T-helper 1 cell (primary cell): ENCODE measurements at regions not wholly inside any gene's neighbourhood (a gene's known extent, or its start where the extent isn't known, plus 50 kb on each side); places are given as distances from the start of the nearest gene placed in this dataset.
A peak's percentile ranks its signal among the peaks of the same experiment; 100 is the strongest.

ENCODE experiments used
- DNase-seq, 5 donors: peaks; one replicate each; pipeline ENCODE4 v3.0.0-alpha.2; 2012 to 2020

- DNase-seq, result peak in 1 of 5 donors; percentile 4
Measured at GRCh38 chr18:24530630-24531111, 70.2 kb downstream of the HRH4 start.

DNA sequence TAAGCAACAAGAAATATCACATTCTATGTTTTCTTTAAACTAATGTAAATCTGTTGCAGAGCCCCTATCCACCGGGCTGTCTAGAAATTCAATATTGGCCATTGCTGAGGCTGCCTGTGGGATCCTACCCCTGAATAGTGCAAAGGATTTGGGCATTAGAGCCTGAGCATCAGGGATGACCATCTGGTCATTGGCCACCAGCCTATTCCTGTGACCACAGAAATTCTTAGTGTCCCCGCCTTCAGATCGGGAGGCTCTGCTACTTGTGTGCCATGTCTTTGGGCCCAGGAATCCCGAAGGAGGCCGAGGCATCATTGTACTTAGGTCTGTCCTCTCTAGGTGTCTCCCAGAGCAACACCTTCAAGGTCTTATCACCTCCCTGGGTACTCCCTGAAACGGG, 73.8 kb downstream of the HRH4 start:
- no peak for DNase-seq

- no peak for DNase-seq
Measured at GRCh38 chr18:24534737-24535136, 74.3 kb downstream of the HRH4 start.

DNA sequence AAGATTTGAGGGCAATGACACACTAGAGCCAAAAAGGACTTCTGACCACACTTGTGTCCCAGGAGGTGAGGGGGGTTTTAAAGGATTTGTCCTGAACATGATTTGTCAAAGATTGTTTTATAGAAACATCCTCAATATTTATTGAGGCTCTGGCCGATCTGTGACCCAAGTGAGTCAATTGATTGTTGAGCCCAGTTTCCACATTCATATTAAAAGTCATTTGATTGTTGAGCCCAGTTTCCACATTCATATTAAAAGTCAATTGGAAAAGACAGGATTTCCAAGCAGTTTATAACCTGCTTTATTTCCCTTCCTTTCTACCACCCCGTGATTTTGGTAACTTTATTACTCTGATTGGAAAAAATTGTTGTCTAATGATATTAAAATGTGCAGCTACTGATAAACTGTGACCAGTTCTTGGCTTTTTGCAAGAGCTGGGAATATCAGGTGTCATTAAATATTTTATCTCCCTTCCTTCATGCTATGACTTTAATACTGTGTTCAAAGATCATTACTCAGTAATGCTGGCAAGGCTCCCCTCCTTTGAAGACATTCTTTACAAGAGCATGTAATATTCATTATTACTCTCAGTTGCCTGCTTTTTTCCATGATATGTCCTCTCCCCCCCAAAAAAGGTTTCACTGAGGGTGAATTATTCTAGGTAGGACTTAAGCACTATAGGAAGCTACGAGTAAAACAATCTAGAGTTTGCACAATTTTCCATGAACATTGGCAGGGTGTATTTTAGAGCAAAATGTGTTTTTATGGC, 75.3 kb downstream of the HRH4 start:
- no peak for DNase-seq

GRCh38 chr18:24536326-24536725, 75.9 kb downstream of the HRH4 start:
- no peak for DNase-seq

DNA sequence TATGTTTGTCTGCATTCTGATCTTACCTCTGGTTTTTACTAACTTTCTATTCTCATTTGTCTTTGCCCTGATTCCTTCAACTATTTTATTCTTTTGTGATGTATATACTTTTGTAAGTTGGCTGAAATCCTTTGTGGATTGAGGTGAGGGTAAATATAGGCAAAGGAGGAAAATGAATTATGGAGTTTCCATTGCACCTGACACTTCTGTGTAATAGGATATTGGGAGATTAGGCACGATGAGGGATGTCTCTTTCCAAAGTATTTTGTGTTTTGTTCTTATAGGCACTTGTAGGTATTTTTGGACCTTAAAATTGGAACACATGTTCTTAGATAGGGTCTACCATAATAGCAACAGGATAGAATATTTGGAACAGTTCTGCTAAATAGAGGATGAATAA, 76.4 kb downstream of the HRH4 start:
- no peak for DNase-seq

DNA sequence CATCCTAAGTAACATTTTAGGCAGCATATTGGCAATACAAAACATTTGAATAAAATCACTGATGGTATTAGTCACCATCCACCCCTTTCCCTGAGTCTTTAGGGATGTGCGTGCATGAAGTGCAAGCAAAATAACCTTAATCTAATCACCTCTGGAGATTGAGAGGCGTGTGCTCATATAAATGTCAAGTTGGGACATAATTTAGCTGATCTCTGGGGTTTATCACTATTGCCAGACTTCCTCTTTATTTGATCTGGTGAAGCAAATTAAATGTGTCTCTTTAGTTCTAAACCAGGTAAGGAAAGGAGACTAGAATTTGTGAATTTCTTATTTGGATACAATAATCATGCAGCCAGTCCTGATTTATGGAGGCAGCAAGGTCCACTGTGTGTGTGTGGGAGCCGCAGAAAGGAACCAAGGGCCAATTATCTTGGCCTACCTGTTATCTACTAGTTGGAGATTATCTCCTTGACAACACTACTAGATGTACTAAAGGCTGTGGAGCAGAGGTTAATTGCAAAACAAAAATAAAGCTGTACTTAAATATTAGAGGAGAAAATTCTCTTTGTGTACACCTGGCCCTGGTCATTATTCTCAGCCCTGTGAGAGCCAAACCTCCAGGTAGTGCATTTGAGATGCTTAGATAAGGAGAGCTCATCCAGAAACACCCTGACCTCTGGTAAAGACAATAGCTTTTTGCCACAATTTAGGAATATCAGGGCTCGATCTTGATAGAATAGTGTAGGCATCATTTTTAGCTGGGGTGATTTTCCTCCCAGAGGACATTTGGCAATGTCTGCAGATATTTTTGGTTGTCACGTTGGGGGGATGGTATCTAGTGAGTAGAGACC, 78.2 kb downstream of the HRH4 start:
- no peak for DNase-seq

DNA sequence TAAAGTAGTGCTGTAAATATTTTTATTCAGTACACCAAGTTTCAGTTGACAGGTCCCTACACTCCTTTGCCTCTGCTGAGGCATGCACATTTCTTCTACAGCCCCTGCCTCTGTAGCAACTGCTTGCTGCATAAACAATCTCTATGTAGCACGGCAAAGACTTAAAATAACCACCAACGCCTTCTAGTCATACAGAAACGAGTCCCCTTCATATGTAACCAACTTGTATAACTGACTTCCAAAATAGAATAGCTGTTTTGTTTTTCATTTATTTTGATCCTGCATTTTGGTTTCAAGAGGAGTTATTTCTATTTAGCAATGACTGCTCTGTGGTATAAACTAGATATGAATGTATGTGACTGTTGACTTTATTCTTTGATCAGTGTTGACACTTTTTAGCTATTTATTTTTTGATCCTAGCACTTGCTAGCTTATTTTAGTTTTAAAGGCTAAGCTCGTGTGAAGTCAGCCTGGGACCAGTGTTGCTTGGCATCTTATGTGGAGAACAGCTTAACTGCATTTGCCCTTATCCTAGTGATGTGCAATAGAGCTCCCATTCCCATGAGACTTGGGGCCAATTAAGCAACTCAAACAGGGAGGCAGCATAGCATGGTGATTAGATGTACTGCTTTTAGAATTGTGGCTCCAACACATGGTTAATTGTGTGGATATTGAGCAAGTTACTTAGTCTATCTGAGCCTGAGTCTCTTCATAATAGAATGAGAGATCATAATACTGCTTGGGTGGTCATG, 79.6 kb downstream of the HRH4 start:
- no peak for DNase-seq

- no peak for DNase-seq
Measured at GRCh38 chr18:24540896-24541295, 80.5 kb downstream of the HRH4 start.

DNA sequence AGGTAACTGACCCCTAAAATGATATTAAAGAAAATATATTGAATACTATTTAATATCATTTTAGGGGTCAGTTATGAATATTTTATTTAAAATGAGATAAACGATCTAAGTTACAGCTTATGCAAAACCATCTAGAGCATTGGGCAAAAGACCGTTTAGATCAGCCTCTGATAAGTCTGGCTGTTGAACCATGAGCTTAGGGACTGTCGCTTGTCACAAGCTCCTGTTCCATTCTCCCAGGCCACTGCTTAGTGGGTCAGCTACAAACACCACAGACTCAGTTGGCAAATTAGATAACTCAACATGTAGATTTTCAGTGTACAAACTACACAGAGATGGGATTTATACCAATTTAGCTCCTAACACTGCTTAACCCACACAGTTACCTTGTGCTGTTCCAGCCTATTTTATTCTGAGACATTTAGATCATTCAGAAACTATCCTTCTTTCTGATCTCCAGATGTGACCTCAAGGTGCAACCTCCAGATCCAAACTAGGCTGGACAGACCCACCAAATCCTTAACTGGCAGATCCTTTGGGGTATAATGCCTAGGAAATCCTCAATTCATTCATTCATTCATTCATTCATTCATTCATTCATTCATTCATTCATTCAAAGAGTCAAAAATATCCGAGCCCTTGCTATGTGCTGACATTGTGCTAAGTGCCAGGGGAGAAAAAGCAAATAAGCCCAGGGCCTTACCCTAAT, 82.8 kb downstream of the HRH4 start:
- no peak for DNase-seq

DNA sequence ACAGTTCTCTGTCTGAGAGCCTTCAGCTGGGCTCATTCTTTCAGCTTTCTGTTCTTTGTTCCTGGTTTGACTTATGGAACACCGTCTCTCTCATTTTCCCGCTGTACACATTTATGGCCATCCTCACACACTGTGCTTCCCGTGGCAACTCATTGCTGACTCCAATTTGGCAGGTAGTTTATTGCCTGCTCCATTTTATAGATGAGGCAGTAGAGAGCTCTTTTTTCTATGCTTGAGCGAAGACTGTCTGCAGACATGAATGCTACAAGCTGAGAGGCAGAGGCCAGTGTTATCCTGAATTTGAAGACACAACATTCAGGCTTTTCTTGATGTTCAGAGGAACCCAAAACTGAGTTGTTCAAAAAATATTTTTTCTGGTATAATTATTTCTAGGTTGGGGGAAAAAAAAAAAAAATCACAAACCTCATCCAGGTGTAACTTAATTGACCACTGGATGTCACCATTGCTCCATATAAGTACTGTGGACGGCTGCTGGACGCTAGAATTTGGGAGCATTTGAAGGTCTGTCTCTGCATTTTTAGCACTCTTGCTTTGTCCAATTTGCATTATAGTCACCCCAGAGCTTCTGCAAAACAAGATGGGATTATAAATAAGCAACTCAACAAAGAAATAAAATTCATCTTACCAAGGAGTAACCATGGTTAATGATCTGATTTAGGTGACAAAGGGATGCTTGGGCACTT, 83.5 kb downstream of the HRH4 start:
- DNase-seq, result no peak

GRCh38 chr18:24544949-24545348, 84.5 kb downstream of the HRH4 start:
- no peak for DNase-seq

DNA sequence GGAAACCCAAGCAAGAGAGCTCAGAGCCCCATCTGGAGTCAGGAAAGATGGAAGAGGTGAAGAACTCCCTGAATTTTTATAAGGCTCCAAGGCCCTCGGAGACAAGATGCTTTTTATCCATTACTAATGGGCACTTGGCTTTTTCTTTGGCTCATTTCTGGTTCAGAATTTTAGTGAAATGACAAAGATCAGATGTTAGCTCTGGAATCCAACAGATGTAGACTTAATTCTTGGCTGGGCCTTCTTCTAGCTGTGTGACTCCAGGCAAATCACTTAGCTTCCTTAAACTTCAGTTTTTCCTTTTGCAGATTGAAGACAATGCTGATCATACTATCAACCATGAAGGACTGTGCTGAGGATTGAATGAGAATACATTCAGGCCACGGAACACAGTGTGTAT, 85.2 kb downstream of the HRH4 start:
- no peak for DNase-seq

GRCh38 chr18:24546307-24546706, 85.9 kb downstream of the HRH4 start:
- no peak for DNase-seq

- no peak for DNase-seq
Measured at GRCh38 chr18:24548583-24548982, 88.1 kb downstream of the HRH4 start.

- no peak for DNase-seq
Measured at GRCh38 chr18:24552218-24552617, 91.8 kb downstream of the HRH4 start.

GRCh38 chr18:24553571-24554285, 93.3 kb downstream of the HRH4 start:
- no peak for DNase-seq

DNA sequence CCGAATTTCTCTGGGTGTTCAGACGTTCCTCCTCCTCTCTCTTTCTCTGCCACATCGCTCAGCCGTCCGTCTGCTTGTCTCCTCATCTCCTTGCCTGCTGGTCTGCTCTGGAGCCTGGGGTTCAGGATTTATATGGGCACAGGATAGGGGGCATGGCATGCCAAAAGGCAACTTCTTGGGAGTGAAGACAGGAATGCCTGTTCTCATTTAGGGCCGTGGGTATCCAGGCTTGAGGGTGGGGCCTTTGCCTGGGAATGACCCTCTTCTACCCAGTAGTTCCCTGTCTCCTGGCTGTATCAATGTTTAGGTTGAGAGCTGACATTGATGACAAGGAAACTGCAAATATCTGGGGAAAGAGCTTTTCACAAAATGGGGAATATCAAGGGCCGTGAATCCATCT, 98.0 kb downstream of the HRH4 start:
- DNase-seq, result no peak

DNA sequence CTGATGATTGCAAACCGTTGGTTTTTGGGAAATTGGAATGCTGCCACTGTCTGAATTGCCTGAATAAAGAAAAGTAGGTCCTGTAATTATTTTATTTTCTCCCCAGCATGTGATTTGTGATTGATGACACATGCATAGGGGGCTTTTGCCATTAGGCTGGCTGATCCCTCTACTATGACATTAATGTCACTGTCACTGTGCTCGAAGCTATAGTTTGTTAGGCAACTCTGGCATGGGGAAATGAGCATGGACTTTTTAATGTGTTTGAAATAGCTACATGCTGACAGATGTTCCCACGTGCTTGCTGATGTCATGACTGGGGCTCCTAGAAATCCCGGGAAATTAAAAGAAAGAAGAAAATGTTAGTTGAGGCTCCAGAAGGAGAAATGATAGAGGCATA, 99.1 kb downstream of the HRH4 start:
- no peak for DNase-seq

DNA sequence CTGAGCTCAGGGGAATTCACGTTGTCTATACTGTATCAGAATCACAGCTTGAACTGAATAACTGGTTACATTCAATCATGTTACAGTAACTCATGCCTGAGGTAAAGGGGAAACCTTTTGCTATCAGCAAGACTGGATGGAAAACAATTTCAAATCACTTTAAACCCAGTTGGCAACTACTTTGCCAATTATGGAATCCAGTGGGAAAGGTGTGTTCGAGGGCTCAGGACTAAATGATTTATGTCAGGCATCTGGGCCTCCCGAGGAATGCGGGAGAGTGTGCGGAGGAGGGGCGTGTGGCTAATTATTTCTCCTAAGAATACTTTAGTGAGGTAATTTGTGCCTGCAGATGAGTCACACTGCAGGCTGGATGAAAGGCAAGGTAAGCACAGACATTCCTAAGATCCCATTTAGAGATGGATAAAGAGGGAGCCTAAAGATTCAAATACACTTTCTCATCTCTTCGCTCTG, 100.1 kb downstream of the HRH4 start:
- no peak for DNase-seq

- DNase-seq, result no peak
Measured at GRCh38 chr18:24561369-24561965, 101.0 kb downstream of the HRH4 start.
